ENCODE measurements at regions not wholly inside any gene's neighbourhood (a gene's known extent, or its start where the extent isn't known, plus 50 kb on each side); places are given as distances from the start of the nearest gene placed in this dataset.

- TF ChIP-seq ZSCAN16 (tag by site-specific recombination; IDR thresholded peaks at IDR 0.05) (no peak), ZNF292 (tag by site-specific recombination; IDR thresholded peaks at IDR 0.05; ENCODE audit: borderline replicate concordance, low read depth) (no peak), SCRT2 (tag by site-specific recombination; IDR thresholded peaks at IDR 0.05) (no peak), ZNF629 (tag by site-specific recombination; IDR thresholded peaks at IDR 0.05) (no peak), ZBTB1 (tag by site-specific recombination; IDR thresholded peaks at IDR 0.05) (no peak), KLF1 (tag by site-specific recombination; IDR thresholded peaks at IDR 0.05) (no peak)
- TF ChIP-seq, protein P1, sequence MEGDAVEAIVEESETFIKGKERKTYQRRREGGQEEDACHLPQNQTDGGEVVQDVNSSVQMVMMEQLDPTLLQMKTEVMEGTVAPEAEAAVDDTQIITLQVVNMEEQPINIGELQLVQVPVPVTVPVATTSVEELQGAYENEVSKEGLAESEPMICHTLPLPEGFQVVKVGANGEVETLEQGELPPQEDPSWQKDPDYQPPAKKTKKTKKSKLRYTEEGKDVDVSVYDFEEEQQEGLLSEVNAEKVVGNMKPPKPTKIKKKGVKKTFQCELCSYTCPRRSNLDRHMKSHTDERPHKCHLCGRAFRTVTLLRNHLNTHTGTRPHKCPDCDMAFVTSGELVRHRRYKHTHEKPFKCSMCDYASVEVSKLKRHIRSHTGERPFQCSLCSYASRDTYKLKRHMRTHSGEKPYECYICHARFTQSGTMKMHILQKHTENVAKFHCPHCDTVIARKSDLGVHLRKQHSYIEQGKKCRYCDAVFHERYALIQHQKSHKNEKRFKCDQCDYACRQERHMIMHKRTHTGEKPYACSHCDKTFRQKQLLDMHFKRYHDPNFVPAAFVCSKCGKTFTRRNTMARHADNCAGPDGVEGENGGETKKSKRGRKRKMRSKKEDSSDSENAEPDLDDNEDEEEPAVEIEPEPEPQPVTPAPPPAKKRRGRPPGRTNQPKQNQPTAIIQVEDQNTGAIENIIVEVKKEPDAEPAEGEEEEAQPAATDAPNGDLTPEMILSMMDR (tag by site-specific recombination; IDR thresholded peaks at IDR 0.05), result no peak
- TF ChIP-seq, protein P2, sequence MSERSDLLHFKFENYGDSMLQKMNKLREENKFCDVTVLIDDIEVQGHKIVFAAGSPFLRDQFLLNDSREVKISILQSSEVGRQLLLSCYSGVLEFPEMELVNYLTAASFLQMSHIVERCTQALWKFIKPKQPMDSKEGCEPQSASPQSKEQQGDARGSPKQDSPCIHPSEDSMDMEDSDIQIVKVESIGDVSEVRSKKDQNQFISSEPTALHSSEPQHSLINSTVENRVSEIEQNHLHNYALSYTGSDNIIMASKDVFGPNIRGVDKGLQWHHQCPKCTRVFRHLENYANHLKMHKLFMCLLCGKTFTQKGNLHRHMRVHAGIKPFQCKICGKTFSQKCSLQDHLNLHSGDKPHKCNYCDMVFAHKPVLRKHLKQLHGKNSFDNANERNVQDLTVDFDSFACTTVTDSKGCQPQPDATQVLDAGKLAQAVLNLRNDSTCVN (tag by site-specific recombination; optimal IDR thresholded peaks at IDR 0.05), result no peak
- TF ChIP-seq, protein P3, sequence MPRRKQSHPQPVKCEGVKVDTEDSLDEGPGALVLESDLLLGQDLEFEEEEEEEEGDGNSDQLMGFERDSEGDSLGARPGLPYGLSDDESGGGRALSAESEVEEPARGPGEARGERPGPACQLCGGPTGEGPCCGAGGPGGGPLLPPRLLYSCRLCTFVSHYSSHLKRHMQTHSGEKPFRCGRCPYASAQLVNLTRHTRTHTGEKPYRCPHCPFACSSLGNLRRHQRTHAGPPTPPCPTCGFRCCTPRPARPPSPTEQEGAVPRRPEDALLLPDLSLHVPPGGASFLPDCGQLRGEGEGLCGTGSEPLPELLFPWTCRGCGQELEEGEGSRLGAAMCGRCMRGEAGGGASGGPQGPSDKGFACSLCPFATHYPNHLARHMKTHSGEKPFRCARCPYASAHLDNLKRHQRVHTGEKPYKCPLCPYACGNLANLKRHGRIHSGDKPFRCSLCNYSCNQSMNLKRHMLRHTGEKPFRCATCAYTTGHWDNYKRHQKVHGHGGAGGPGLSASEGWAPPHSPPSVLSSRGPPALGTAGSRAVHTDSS (tag by site-specific recombination; IDR thresholded peaks at IDR 0.05), result no peak
Observed at GRCh38 chr4:95627709-95628108, 78.9 kb upstream of the UNC5C start.

Measured in HEK293 (cell line).